DMS53 treated with DMSO at 0.1 percent for 48 hours (cell line): ENCODE measurements at regions not wholly inside any gene's neighbourhood (a gene's known extent, or its start where the extent isn't known, plus 50 kb on each side); places are given as distances from the start of the nearest gene placed in this dataset.

ENCODE experiments used
- DNase-seq: peaks from one replicate; lab custom pipeline; 2025; ENCODE audit not compliant: unreplicated experiment; lab: John Stamatoyannopoulos, UW

DNA sequence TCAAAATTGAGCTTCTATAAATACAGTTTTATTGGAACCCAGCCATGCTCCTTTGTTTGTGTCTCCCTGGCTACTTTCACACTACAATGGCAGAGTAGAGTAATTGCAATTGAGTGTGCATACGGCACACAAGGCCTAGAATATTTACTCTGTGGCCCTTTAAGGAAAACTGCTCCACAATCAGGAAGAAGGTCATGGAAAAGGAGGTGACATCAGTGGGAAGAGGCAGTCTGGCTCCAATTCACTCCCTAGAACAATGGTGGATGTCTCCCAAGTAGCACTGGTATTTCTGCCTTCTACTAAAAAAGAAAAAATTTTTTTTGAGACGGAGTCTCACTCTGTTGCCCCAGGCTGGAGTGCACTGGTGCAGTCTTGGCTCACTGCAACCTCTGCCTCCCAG lies 51.3 kb downstream of the KRTAP19-8 start:
- DNase-seq, result no peak

DNA sequence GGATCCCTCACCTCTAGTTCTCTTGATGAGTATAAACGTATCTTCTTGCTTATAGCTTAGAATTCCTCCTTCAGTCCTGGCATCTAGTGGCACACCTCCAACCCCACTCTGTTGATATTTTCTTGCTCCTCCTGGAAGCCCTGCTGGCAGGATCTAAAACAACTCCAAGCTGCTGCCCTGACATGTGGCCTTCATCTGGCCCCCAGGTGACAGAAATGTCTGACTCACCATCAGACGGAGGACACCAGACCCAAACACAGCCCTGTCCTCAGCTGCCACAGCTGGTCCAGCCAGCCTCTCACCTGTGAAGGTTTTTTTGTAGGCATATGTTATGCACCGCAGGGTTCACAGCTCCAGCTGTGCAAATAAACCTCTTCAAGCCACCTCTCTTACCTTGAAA lies 53.4 kb downstream of the KRTAP19-8 start:
- peak; percentile 87 for DNase-seq

DNA sequence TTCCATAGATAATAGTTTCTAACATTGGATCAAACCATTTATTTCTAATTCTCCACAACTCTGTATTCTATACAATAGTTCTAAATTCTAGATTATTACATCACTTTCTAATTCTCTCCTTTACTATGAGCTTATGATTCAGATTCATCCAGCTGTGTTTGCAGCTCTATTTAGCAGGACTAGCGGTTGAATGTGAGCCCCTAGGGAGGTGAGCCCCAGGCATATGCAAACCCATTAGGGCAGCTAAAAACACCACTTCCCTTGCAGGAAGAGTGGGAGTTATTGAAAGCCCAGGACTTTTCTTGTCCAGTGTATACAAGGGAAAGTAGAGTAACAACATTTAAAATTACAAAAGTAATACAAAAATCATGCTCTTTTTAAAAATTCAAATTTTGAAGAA lies 56.9 kb downstream of the KRTAP19-8 start:
- DNase-seq, result no peak

DNA sequence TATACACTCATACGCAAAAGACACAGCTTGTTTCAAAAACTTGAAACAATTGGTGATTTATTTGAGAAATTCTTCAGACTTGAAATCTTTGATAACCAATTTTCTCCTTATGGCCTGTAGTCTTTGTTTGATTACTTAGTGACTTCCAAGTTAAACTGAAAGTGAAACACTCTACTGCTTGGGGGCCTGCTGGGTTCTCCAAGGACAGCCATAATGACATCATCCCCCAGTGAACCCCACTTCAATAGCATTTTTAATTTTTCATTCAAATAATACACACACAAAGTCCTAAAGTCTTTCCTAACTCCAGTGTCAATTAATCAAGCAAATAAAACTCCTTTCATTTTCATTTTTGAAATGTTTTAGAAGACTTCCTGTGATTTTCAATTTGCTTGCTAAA lies 59.2 kb downstream of the KRTAP19-8 start:
- DNase-seq, result no peak

DNA sequence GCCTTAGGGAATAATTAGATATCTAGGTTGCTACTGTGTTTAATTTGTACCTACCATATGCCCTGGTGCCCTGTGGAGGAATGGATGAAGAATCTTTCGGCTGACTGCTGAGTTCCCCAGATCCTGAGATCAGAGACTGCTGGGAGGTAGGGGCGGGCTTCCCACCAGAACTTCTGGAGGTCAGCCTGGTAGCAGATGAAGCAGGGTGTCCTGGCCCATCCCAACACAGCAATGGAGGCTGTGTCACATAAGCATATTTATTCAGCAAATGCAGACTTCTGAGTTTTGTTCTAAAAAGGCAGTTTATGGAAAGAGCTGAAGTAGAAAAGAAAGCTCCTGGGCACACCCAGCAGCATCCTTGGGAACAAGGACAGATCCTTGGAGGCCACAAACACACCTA lies 74.0 kb downstream of the KRTAP19-8 start:
- no peak for DNase-seq

DNA sequence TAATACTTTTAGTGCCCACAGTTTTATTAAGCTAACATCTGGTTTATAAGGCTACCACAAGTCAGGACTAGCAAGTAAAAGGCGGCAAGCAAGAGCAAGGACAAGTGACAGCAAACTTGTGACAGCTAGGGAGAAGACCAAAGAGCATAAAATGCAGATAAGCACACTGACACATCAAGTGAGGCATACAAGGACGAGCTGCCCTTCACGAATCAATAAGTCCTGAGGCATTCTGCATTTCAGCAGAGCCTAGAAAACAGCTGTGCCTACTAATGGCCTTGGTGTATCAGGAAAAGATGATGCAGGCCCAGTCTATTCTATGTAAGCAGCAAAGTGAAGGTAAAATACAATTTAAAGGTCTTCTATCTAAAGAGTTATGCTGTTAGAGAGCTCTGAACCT lies 74.8 kb downstream of the KRTAP19-8 start:
- no peak for DNase-seq

DNA sequence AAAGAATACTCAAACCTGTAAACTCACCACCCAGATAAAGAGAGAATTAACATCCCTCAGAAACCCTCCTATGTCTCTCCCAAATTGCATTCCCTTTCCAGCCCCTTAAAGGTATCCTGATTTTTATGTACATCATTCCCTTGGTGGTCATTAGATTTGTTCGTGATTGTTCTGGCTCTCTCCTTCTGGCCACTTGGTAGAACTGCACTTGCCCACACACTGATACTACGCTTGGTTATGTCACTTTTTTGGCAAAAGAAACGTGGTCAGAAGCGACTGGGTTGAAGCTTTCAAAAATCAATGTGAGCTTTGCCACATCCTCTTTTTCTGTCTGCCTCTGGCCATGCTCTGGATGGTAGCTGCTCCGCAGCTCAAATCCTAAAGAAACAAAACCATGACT lies 76.3 kb downstream of the KRTAP19-8 start:
- no peak for DNase-seq

DNA sequence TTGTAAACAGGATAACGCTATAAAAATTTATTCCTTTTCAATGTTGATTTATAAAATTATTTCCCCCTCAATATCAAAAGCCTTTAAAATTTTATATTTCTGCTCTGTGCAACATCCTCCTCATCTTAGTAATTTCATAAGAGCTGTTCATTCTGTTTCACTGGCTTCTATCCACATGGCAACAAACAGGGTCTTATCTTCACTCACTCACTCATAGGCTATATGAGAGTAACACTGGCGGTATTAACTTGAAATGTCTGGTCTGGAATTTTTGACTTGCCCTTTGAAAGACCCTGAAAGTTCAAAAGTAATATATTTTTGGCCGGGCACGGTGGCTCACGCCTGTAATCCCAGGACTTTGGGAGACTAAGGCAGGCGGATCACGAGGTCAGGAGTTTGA lies 77.4 kb upstream of the KRTAP11-1 start:
- no peak for DNase-seq

DNA sequence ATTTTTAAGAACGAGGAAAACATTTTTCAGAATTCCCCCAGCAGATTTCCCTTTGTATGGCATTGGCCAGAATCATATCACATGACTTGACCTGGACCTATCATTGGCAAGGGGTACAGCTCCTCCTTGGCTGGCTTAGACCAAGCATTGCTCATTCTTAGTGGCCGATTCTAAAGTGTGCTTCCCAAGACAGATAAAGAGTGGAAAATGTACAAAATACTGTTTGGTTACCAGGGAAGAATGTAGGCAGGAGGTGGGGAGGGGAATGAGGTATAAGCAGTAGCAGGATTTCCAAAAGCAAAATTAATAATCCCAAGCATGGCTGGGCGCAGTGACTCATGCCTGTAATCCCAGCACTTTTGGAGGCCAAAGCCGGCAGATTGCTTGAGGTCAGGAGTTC lies 75.6 kb upstream of the KRTAP11-1 start:
- no peak for DNase-seq

DNA sequence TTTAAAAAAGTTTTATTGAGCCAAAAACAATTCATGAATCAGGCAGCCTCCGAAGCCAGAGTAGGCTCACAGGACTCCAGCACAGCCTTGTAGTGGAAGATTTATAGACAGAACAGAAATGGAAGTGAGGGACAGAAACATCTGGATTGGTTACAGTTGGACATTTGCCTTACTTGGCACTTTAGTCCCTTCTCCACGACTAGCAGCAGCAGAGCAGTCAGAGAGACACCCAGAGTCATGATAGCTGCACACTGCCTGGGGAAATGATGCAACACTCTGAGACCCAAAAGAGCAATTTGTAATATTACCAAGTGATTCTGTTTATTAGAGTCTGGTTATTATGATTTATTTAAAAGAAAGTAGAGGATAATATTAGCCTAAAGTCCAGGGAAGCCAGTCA lies 72.2 kb upstream of the KRTAP11-1 start:
- no peak for DNase-seq

DNA sequence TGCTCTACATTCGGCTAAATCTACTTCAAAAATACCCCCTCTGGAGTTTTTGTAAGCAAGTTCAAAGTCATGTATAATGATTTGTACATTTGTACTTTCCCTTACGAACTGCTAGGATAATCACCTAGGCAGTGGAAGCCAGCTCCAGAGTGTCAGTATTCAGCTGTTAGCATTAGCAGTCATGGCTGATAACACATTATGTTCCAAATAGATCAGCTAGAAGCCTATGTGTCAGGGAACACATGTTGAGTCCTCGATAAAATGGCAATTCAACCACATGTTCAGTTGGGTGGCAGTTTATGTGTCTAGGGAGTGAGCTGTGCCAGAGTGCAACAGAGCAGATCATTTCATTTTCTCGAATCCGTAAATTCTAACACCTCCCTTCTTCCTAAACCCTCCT lies 65.8 kb upstream of the KRTAP11-1 start:
- no peak for DNase-seq

DNA sequence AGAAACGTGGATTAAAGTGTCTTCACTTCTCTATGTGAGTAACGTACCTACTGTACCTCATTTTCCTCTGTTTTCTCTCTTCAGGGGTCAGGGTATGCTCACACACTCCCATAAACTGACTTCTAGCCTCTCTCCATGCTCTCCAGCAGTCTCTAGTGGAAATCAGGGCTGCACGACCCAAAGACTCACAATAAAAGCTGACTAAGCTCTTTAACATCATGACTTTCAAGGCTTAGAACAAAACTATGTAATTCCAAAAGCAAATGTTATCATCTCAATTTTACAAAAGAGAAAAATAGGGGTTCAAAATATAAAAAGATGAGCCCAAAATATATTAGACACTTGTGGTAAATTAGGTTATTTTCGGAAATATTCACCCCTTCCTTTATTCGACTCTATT lies 62.5 kb upstream of the KRTAP11-1 start:
- DNase-seq, result no peak

DNA sequence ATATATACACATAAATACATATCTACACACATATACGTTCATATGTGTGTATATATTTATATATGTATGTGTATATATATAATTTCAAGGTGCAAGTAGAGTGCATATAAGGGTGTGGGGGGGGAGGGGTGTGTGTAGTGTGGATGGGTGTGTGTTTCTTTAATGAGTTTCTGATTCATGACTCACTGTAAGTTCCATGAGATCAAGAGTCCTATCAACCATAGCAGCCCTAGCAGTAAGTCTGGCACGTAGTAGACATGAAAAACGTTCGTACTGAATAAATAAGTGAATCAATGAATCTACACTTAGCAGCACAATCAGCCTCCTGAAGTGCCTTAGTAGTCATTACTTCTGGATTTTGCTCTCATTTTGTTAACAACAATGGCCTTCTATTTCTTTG lies 61.9 kb upstream of the KRTAP11-1 start:
- no peak for DNase-seq

DNA sequence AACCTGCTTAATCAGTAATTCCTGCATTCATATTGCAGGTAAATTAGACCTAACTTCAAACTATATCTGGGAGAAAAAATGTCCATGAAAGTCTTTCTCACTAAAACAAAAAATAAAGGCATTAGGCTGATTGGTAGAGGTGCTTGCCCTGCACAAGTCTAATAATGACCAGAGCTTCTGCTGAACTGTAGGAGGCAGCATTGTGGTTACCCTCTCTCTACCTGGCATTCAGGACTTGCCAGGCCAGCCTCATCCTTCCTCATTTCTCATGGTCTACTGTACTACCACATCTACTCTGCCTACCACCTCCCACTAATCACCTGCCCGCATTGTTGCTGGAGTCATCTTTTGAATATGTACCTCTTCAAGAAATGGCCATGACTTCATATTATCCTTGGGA lies 60.8 kb upstream of the KRTAP11-1 start:
- DNase-seq, result no peak

DNA sequence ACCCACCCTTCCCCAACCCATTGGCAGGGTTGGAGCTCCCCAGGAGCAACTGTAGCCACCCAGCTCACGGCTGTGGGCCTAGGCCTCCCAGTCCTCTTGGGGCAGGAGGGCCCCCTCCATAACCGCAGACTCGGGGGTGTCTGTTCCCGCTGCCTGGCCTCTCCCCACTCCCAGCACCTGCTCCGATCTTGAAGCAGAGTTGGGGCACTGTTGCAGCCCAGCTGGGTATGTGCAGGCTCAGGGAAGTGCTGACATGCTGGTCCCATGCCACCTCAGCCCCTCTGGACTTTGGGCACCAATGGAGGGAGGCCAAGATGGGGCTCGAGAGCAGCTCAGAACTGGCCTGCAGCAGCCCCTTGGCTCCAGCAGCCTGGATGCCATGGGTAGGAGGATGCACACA lies 54.8 kb upstream of the KRTAP11-1 start:
- no peak for DNase-seq

DNA sequence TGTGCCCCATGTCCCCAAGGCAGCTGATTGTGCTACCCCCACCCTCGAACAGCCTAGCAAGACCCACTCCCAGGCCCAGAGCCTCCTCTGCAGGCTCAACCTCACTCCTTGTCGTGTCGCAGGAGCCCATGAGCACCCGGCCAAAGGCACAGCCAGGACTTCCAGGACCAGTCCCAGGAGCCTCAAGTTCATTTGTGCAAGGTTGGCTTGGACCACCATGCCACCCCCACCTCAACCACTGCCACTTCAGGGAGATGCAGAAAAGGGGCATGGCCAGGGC lies 54.4 kb upstream of the KRTAP11-1 start:
- DNase-seq, result no peak

DNA sequence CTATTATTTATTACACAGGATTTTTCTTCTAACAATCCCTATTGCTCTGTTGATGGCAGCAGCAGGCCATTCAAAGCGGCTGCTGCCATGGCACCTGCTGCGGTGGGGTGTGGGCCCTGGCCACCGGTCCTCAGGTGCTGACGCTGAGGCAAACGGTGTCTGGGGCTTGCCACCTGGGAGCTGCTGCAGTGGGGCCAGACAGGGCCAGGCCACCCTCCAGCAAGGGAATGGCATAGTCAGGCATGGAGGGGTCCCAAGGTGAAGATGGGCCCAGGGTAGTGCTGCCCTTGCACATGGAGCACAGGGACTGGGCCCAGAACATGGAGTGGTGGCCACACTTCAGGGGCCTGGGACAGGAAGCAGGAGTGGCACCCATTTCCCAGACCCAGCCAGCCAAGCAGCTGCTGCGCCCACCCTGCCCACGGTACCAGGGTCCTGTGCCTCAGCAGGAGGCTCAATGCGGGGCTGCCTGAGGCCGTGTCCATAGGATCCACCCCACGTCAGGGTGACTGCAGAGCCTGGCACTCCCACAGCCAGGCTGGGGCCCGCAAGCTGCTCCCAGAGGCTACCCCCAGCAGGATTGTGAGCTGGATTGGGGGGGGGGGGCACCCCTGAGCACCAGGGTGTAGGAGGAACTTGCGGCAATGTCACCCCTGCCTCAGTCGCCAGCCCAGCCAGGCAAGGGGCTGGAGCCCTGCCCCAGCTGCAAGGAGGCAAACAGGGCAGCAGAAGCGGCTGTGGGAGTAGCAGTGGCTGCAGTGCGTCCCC lies 53.9 kb upstream of the KRTAP11-1 start:
- DNase-seq, result no peak

DNA sequence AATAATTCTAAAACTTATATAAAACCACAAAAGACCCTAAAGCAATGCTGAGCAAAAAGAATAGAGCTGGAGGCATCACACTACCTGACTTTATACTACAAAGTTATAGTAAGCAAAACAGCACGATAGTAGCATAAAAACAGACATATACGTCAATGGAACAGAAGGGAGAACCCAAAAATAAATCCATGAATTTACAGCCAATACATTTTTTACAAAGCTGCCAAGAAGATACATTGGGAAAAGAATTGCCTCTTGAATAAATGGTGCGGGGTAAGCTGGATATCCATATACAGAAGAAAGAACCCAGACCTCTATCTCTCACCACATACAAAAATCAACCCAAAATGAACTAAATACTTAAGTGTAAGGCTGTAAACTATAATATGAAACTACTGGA lies 51.3 kb upstream of the KRTAP11-1 start:
- no peak for DNase-seq
